ENCODE measurements at regions not wholly inside any gene's neighbourhood (a gene's known extent, or its start where the extent isn't known, plus 50 kb on each side); places are given as distances from the start of the nearest gene placed in this dataset.

DNA sequence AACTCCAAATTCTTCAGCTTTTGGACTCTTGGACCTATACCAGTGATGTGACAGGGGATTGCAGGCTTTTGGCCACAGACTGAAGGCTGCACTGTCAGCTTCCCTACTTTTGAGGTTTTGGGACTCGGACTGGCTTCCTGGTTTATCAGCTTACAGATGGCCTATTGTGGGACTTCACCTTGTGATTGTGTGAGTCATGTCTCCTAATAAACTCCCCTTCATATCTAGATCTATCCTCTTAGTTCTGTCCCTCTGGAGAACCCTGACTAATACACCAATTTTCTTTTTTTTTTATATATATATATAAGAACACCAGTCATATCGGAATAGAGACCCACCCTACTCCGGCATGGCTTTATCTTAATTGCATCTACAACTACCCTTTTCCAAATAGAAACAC is 166.8 kb downstream of the ETV1 start:
- FAIRE-seq: no peak

DNA sequence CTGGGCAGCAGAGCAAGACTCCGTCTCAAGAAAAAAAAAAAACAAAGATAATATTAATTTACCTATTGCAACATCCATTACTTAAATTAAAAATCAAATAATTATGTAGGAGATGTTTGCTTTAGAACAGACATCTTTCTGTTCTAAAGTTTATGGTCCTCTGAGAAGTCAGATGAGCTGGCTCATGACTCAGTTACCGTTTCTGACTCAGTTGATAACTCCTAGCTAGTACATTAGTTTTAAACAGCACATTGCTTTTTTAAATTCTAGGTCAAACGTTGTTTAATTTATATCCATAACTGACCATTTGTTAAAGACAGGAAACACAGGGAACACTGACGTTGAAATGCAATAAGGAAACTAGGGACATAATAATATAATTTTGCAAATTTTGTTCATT is 162.7 kb downstream of the ETV1 start:
- FAIRE-seq: no peak

DNA sequence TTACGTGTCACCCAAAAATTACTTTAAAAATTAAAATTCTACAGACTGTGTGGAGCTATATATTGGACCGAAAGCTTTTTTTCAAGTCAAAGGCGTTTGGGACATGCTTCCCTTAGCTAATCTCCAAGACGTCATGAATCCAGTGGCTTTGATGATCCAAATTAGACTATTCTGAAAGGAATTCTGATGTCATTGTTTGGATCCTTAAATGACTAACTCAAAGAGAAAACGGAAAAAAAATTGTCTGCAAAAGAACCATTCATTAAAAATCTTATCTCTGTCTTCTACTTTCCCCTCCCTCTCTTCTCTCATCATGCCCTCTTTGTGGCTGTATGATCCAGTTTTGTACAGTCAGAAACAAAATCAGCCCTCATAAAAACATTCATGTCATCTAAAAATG is 161.8 kb downstream of the ETV1 start:
- no peak for FAIRE-seq

DNA sequence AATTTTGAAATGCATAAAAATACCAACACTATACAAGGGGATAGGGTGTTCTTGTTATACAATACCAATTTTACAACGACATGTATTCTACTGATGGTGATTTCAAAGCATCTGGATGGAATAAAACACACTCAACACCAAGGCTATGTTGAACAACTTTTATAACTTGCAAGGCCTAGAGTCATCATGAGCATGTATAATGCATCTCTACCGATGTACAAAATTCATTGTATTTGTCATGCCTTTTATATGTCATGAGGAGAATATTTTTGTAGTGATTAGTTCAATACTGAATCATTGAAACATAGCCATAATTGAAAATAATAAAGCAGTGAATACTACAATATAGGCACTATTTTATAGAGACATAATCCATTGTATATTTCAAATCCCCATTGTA is 160.2 kb downstream of the ETV1 start:
- FAIRE-seq: no peak

DNA sequence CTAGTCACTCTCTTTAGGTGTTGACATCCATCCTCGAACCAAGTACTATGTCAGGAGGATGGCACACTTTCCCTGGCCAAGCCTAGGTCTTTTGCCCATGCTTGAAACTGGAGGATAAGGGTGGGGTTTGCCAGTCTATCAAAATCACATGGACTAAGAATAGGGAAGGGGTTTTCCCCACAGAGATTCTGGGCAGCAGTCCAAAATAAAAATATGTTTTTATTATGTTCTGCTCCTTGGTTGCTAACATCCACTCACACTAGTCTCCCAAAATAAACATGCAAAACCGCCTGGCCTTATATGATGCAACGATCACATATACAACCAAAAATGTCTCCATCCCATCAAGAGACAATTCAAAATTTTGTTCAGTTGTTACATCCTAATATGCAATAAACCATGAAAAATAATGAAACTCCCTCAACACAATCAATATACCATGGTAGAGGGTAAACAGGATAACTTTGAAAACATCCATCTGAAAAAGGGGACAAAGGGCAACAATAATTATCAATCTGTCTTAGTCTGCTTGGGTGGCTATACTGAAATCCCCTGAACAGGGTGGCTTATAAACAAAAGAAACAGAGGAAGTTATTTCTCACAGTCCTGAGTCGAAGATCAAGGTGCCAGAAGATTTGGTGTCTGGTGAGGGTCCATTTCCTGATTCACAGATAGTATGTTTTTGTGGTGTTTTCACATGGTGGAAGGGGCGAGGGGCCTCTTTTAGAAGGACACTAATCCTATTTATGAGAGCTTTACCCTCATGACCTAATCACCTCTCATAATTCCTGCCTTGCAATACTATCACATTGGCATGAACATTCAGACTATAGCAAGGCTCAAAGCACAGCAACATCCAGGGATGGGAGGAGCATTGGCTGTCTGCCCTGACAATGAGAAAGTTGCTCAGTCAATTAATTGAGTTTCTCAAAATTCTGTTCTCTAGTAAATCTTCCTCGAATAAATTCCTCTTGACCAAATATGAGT is 159.3 kb downstream of the ETV1 start:
- no peak for FAIRE-seq

DNA sequence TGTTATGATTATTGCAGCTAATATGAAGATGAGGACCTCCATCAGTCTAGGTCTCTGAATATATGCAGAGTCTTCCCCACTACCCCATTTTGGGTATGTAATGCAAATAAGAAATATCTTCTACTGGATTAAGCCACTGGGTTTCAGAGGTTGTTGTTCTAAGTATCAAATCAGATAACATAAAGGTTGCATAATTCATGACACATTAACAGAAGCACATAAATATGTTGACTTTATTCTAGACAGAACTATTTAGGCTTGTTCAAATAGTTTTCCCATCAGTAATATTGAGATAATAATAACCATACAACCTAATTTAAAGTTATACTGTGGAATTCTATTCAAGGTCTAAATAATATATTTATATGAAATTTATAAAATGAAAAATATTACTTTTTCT is 157.1 kb downstream of the ETV1 start:
- no peak for FAIRE-seq

DNA sequence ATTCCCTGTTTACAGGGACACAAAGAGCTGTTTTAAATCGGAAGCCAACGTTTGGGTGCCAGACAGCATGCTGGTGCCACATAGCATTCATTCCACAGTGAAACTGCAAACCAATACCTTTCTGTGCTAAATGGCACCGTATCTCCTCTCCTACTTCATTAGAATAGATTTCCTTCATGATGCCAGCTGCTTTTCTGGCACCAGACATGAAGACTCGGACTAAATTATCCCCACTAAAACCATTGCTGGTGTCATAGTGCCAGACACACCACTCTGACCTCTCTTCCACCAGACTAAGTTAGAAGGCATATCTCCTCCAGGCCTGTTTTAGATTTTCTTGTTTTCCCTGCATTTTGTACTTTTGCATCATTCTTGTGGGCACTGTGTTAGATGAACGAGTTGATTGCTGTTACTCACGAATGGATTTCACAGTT is 155.1 kb downstream of the ETV1 start:
- no peak for FAIRE-seq

DNA sequence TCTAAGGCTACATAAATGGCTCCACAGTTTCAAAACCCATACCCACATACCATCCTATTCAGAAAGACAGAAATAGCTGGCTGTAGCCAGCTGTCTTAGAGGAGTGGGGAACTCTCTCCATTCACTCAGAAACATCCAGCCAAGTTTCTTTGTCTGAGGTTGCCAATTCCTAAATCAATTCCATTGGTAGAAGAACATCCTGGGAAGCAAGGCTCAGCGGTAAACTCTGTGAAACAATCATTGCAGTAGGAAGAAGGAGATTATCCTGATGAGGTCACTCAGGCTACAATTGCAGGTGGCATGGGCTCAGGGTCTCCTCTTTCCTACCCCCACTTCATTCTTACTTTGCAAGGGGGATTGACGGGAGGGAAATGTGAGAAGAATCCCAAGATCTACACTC is 154.0 kb downstream of the ETV1 start:
- no peak for FAIRE-seq

DNA sequence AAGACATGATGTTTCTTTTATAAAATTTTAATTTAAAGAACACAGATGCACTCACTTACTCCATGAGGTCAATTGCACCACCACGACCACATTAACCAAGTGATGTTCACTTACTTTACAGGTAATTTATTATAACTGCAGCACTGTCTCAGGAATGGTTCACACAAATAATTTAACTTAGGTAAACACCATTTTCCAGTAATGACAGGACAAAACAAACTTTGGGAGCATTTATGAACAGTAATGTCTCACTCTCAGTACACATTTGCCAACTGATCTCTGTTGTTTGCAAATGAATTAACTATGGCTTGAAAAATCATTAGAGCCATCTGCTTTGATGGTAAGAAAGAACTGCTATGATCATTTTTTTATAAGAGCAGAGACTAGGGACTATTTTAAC is 150.4 kb downstream of the ETV1 start:
- FAIRE-seq: no peak
